ENCODE measurements at regions not wholly inside any gene's neighbourhood (a gene's known extent, or its start where the extent isn't known, plus 50 kb on each side); places are given as distances from the start of the nearest gene placed in this dataset.

GRCh38 chr9:80013891-80014290, 442.1 kb downstream of the TLE4 start:
- DNase-seq, result no peak

- DNase-seq, result no peak
Measured at GRCh38 chr9:80012557-80013330, 441.0 kb downstream of the TLE4 start.

- DNase-seq, result no peak
Measured at GRCh38 chr9:80009204-80009603, 437.4 kb downstream of the TLE4 start.

DNA sequence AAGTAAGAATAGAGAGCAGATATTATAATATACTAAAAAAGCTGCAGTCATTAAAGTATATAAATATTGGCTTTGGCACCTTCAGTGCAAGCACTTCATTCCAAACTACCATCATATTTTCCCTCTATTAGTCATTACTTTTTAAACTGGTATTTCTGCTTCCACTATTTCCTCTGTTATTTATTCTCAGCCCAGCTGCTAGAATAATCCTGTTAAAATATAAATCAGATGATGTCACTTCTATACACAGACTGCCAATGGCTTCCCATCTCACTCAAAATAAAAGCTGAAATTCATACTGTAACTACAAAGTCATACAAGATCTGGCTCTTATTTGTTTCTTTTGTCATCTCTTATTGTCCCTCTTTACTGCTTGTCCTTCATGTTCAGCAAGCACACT, 432.9 kb downstream of the TLE4 start:
- no peak for DNase-seq

DNA sequence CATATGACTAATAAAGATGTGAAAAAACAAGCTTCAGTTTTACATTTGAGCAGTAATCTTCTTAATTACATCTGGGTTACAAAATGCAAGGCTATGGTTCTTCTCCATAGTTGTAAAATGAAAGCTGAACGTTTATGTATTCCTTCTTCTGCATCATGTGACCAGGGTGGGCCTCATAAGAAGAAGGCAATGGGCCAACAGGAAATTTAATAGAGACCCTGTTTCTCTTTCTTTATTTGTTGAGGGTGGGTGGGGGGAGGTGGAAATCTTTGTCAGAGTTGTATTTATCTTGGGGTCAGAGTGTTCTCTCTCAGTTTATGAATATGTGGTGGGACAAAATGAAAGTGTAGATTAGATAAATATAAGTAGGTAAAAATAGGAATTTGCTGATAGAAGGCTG, 418.8 kb downstream of the TLE4 start:
- no peak for DNase-seq

- DNase-seq, result no peak
Measured at GRCh38 chr9:79989079-79989478, 417.3 kb downstream of the TLE4 start.

DNA sequence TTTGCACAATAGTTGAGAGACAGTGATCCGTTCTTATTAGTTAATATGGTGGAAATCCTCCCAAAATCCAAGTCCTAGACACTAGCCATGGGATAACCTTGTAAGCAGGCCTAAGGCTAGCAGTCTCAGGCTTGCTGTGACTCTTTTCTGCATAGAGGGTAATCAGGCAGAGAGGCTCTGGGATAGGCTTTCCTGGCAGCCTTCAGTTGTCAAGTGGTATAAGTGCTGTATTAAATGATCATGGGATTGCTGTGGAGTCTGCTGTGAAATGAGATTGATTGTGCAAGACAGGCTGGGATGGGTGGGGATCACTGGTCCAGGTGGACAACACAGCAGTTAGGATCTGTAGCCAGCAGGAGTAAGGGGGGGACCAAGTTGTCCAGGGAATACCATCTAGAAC, 416.4 kb downstream of the TLE4 start:
- DNase-seq, result no peak

- no peak for DNase-seq
Measured at GRCh38 chr9:79986437-79986836, 414.7 kb downstream of the TLE4 start.

GRCh38 chr9:79985772-79986171, 414.0 kb downstream of the TLE4 start:
- no peak for DNase-seq

DNA sequence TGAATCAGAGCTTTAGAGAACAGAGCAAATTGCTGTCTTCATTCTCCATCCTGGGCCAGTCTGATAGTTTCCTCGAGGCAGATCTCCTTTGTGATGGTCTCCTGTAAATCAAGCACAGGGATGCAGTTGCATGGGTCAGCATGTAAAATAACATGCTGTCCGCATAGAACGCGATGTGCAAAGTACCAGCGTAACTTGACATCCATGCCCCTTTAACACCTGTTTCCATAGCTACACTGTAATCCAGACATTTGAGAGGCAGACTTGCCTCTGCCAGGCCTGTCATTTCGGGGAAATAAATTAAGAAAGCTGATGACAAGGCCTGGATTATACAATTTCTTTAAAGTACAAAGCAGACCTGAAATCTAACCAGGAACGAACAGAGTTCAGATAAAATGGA, 413.5 kb downstream of the TLE4 start:
- no peak for DNase-seq

- DNase-seq, result no peak
Measured at GRCh38 chr9:79984429-79985067, 412.8 kb downstream of the TLE4 start.

DNA sequence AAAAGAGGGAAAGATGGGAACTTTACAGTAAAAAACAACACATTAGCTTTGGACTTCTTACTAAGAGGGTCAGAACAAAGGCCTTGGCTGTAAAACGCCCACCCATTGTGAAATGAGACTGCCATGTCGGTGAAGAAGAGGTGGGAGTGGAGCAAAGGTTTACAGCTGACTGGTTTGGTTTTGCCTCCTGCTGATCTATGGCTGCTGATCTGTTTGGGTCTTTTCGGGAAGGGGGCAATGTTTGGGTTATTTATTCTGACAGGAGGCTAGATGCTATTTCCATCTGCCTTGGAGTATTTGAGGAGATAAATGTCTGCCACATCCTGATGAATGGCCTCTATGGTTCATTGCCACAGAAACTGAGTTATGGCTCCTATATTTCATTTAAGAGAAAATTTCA, 408.7 kb downstream of the TLE4 start:
- no peak for DNase-seq

DNA sequence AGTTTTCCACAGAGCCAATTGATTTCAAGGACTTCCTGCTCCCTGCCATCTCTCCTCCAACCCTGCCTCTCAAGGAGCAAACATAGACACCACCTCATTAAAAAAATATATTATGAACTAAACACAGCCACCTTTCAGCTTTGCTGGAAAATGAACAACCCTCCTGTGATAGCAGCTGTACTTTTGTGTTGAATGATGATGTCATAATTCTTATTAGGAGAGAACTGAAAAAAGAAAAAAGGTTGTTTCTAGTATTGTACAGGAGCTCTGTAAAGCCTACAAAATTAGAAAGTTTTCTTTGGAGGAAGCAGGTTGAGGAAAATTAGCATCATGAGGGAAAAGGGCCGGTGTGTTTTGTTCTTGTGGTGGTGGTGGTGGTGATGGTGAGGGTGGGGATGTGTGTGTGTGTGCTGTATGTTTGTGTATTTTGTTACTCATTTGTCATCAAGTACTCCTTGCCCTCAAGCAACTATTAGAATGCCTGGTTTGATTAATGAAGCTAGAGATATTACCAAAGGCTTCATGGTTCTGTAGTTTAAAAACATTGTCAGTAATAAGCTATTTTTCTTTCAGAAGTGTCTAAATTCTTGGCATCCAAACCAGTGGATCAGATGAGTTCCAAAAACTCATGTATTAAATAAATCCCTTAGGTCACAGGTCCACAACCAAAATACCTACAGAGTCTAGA, 405.9 kb downstream of the TLE4 start:
- no peak for DNase-seq

GRCh38 chr9:79977074-79977435, 405.3 kb downstream of the TLE4 start:
- DNase-seq, result no peak

GRCh38 chr9:79976257-79977073, 404.7 kb downstream of the TLE4 start:
- DNase-seq, result peak; percentile 70

- no peak for DNase-seq
Measured at GRCh38 chr9:79975621-79976256, 404.0 kb downstream of the TLE4 start.

DNA sequence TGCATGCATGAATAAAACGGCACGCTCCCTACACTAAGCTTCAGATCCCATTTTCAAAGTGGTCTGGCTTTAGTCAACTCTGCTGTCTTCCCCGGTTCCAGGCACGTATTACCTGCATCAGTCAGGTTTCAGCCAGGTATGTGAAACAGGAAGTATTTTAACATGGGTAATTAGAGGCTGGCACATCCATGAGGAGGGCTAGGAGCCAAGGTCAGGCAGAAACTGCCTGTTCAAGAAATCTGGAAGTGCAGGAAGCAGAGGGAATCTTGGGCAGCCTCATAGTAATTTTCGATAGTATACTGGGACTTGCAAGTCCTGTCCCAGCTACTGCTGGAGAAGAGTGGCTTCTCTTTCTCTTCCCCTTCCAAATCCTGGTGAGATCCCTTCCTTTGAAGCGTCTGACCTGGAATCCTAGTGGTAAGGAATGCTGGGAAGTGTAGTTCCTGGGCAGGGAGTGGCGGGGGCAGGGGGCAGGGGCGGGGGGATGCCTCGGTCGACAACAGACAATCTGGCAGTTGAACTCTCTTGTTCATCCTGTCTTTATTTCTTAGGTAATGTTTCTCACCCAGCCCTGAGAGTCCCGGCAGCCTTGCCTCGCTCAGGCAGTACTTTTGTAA, 403.1 kb downstream of the TLE4 start:
- no peak for DNase-seq

- no peak for DNase-seq
Measured at GRCh38 chr9:79973627-79974026, 401.9 kb downstream of the TLE4 start.

DNA sequence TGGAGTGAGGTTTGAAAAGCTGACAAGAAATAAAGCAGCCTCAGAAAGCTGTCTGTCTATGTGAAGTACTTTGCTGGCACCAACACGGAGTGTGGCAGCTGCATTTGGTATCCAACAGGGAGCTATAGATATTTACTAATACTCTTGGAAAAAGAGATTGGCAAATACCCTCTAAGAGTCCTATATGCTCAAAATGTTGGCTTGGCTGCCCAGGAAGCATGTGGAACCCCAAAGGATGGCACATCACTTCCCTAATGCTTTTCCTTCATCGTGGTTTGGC, 398.3 kb downstream of the TLE4 start:
- no peak for DNase-seq

GRCh38 chr9:79969393-79970145, 397.8 kb downstream of the TLE4 start:
- DNase-seq, result no peak

DNA sequence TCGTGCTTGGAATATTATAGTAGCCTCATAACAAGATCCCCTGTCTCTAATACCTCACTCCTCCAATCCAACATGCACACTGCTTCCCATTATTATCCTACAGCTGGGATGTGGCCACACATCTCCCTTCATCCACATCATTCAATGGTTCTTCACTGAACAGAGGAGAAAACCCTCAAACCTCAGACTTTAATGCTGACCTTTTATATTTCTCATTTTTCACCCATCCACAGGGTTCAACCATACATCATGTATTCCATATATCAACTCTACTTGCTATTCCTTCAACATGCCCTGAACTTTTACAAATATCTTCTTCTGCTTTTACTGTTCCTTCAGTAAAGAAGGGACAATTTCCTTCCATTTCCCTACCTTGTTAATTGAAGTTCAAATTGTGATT, 396.8 kb downstream of the TLE4 start:
- DNase-seq, result no peak

GRCh38 chr9:79962836-79963235, 391.1 kb downstream of the TLE4 start:
- DNase-seq, result no peak
